AG04449 (cell line): ENCODE measurements at regions not wholly inside any gene's neighbourhood (a gene's known extent, or its start where the extent isn't known, plus 50 kb on each side); places are given as distances from the start of the nearest gene placed in this dataset.

Source experiments
- CTCF ChIA-PET: fragments of 350-600 bp; formaldehyde crosslinking; extraction: SDS; loops from one replicate; lab custom pipeline; 2021; ENCODE audit warnings: antibody characterized with exemption; lab: Yijun Ruan, JAX
- POLR2A ChIA-PET: fragments of 400-600, 350-600 bp; formaldehyde crosslinking; extraction: SDS; loops from one replicate; lab custom pipeline; 2020; ENCODE audit warnings: antibody characterized with exemption, inconsistent platforms; lab: Yijun Ruan, JAX
- DNase-seq: peaks from one replicate; pipeline ENCODE4 v3.0.0-alpha.2; 2010; ENCODE audit warnings: low read depth, low spot score
- H3K4me3 ChIP-seq: 2 replicates; pipeline ENCODE4 v1.5.1; 2011; ENCODE audit warnings: low read depth, mild to moderate bottlenecking, control low read depth, low read length
- TF ChIP-seq, protein P1 (sequence below): IDR thresholded peaks from one replicate; pipeline ENCODE4 v1.5.1; 2011; ENCODE audit warnings: mild to moderate bottlenecking, moderate library complexity, low read length, control low read depth, inconsistent platforms; ENCODE audit not compliant: insufficient read depth; ENCODE audit errors: missing control alignments

DNA sequence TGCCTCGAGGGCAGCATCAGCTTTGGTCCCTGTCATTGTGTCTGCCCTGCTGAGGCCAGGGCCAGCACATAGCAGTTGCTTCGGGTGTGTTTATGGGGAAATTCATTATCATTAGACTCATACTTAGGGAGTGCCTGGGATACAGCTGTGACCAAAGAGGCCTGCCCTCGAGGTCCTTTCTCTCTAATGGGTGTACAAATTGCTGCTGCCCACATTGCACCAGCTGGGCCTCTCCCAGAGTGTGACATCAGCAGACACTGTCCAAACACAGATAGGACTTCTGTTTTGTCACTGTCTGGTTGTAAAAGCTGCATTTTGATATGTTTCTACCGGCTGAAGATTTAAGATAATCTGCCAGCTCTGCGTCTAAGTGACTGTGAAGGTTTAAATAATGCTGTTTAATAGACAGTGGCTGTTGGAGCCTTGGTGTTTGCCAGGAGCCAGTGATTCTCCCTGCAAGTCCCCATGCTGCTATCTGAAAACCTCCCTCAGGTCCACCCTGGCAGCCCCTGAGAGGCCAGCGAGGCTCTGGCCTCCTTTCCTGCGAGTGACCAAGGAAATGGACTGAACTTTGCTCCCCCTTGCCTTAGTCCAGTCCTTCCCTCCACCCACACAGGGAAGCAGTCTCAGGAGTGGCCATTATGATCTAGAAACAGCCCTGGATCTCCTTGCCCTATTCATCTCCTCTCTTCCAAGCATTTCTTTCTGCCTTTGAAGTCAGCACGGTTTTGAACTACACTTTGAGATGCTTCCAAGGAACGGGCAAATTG lies 505.2 kb downstream of the TBC1D22A start:
- no peak overlapping the region for H3K4me3 ChIP-seq
- POLR2A ChIA-PET = no interaction called here
- CTCF ChIA-PET = no interaction called here
- TF ChIP-seq, protein P1, sequence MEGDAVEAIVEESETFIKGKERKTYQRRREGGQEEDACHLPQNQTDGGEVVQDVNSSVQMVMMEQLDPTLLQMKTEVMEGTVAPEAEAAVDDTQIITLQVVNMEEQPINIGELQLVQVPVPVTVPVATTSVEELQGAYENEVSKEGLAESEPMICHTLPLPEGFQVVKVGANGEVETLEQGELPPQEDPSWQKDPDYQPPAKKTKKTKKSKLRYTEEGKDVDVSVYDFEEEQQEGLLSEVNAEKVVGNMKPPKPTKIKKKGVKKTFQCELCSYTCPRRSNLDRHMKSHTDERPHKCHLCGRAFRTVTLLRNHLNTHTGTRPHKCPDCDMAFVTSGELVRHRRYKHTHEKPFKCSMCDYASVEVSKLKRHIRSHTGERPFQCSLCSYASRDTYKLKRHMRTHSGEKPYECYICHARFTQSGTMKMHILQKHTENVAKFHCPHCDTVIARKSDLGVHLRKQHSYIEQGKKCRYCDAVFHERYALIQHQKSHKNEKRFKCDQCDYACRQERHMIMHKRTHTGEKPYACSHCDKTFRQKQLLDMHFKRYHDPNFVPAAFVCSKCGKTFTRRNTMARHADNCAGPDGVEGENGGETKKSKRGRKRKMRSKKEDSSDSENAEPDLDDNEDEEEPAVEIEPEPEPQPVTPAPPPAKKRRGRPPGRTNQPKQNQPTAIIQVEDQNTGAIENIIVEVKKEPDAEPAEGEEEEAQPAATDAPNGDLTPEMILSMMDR = no peak
- no peak for DNase-seq

DNA sequence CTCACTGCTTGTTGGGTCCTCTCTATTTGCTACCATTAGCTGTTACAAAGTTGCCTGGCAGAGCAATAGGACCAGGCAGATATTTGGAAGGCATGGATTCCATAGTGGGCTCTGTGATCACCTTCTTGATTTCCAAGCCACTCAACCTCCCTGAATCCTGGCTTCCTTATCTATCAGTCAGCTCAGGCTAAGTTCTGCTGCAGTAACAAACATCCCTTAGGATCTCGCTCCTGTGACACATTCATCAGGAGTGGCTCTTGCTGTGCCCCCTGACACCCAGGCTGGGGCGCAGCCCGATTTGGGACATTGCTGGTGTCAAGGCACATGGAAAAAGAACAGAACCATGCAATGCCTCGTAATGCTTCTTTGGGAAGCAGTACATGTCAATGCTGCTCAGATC lies 503.9 kb downstream of the TBC1D22A start:
- ChIA-PET CTCF (no interaction called here), POLR2A (no interaction called here)
- H3K4me3 ChIP-seq = no peak overlapping the region
- TF ChIP-seq, protein P1 = no peak
- DNase-seq = no peak

DNA sequence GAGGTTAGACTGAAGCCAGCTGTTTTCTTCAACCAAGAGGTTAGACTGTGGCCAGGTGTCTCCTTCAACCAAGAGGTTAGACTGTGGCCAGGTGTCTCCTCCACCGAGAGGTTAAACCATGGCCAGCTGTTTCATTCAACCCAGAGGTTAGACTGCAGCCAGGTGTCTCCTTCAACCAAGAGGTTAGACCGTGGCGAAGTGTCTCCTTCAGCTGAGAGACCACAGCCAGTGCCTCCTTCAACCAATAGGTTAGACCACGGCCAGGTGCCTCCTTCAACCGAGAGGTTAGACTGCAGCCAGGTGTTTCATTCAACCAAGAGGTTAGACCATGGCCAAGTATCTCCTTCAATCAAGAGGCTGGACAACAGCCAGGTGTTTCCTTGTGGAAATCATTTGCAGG lies 498.1 kb downstream of the TBC1D22A start:
- POLR2A ChIA-PET = no interaction called here
- CTCF ChIA-PET = no interaction called here
- H3K4me3 ChIP-seq = no peak overlapping the region
- TF ChIP-seq, protein P1 = no peak
- DNase-seq = no peak

DNA sequence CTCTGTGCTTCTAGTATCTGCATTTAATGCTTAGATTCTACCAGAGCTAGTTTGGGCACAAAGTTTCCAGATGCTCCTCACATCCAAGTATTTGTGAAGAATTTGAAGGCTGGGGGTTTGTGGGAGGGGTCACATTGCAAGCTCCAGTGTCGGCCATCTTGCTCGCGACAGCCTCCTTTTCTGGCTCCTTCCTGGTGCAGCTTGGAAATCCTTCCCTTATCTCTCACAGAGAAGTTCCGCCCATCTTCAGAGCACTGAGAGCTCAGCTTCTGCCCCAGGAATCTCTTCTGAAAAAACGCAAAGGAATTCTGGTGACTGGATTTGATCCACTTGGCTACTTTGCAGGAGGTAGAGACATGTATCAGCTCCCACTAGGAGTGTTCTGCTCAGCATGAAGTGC lies 497.5 kb downstream of the TBC1D22A start:
- ChIA-PET CTCF (no interaction called here), POLR2A (no interaction called here)
- no peak for DNase-seq
- TF ChIP-seq, protein P1 = no peak
- H3K4me3 ChIP-seq = no peak overlapping the region

DNA sequence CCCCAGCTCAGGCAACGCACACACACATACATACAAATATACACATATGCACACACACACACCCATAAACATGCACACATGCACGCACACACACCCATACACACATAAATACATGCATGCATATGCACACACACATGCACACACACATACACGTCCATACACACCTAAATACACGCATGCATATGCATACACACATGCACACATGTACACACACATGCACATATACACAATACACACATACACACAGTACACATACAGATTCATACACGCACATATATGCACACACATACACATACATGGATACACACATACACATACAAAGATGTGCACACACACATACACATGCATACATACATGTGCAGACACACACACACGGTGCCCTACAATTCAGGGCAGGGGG lies 496.6 kb downstream of the TBC1D22A start:
- no peak for DNase-seq
- no peak overlapping the region for H3K4me3 ChIP-seq
- TF ChIP-seq, protein P1 = no peak
- ChIA-PET CTCF (no interaction called here), POLR2A (no interaction called here)

DNA sequence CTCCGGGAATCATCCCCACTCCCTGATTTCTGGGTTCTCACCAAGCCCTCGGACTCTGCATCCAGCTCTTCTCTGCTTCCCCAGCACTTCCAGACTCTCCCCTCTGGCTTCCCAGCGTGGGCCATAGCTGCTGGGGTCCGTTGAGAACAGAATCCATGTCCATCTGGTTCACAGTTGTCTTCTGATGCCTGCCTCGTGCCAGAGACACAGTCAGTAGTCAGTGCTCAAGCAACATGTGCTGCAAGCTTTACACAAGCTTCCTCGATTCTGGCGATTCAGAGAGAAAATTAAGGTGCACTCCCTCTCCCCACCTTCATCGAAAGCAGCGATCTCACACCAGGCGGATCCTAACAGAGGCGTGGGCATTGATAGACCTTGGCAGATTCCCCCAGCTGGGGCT lies 495.5 kb downstream of the TBC1D22A start:
- CTCF ChIA-PET = no interaction called here
- no peak overlapping the region for H3K4me3 ChIP-seq
- TF ChIP-seq, protein P1 = no peak
- POLR2A ChIA-PET = no interaction called here
- no peak for DNase-seq
